Hippocampal formation (tissue), 2 donors: ENCODE measurements at regions not wholly inside any gene's neighbourhood (a gene's known extent, or its start where the extent isn't known, plus 50 kb on each side); places are given as distances from the start of the nearest gene placed in this dataset.

Experiments used
- DNase-seq, 2 donors: peaks; one replicate each; lab custom pipeline; 2025; lab: John Stamatoyannopoulos, UW

- DNase-seq: no peak
Measured at GRCh38 chr2:125070726-125071505, 1045.8 kb downstream of the CNTNAP5 start.

GRCh38 chr2:125073440-125073839 lies 1048.4 kb downstream of the CNTNAP5 start:
- DNase-seq: no peak

GRCh38 chr2:125085904-125086303 lies 1060.8 kb downstream of the CNTNAP5 start:
- DNase-seq: no peak

- no peak for DNase-seq
Measured at GRCh38 chr2:125086313-125087184, 1061.5 kb downstream of the CNTNAP5 start.

GRCh38 chr2:125092276-125093009 lies 1067.4 kb downstream of the CNTNAP5 start:
- DNase-seq: no peak

- no peak for DNase-seq
Measured at GRCh38 chr2:125095826-125096225, 1070.7 kb downstream of the CNTNAP5 start.

GRCh38 chr2:125106710-125107109 lies 1081.6 kb downstream of the CNTNAP5 start:
- DNase-seq: no peak

GRCh38 chr2:125107446-125107845 lies 1082.4 kb downstream of the CNTNAP5 start:
- no peak for DNase-seq

GRCh38 chr2:125108251-125108650 lies 1083.2 kb downstream of the CNTNAP5 start:
- DNase-seq: no peak

GRCh38 chr2:125125902-125126301 lies 1100.8 kb downstream of the CNTNAP5 start:
- no peak for DNase-seq

GRCh38 chr2:125160947-125161346 lies 1135.9 kb downstream of the CNTNAP5 start:
- no peak for DNase-seq

- no peak for DNase-seq
Measured at GRCh38 chr2:125167152-125167551, 1142.1 kb downstream of the CNTNAP5 start.

- DNase-seq: no peak
Measured at GRCh38 chr2:125167820-125168219, 1142.7 kb downstream of the CNTNAP5 start.

- DNase-seq: no peak
Measured at GRCh38 chr2:125168442-125168841, 1143.4 kb downstream of the CNTNAP5 start.

GRCh38 chr2:125169022-125169763 lies 1144.1 kb downstream of the CNTNAP5 start:
- no peak for DNase-seq

- no peak for DNase-seq
Measured at GRCh38 chr2:125169764-125170146, 1144.7 kb downstream of the CNTNAP5 start.

- no peak for DNase-seq
Measured at GRCh38 chr2:125172181-125172580, 1147.1 kb downstream of the CNTNAP5 start.

GRCh38 chr2:125175415-125175814 lies 1150.3 kb downstream of the CNTNAP5 start:
- no peak for DNase-seq

- no peak for DNase-seq
Measured at GRCh38 chr2:125185691-125186270, 1160.7 kb downstream of the CNTNAP5 start.

- no peak for DNase-seq
Measured at GRCh38 chr2:125207431-125207830, 1182.3 kb downstream of the CNTNAP5 start.

GRCh38 chr2:125216321-125216720 lies 1191.2 kb downstream of the CNTNAP5 start:
- DNase-seq: no peak
